SK-N-SH treated with all-trans-retinoic acid at 6 μM for 48 hours (cell line): ENCODE measurements at regions not wholly inside any gene's neighbourhood (a gene's known extent, or its start where the extent isn't known, plus 50 kb on each side); places are given as distances from the start of the nearest gene placed in this dataset.
"Not testable (repeated sequence)": the region's sequence is repeated elsewhere in the genome, so short reads cannot be mapped to it uniquely, and the experiment has no call there.

Source experiments
- ARNTL ChIP-seq: fragments of 450-650 bp; formaldehyde crosslinking; IDR thresholded peaks from 2 replicates; pipeline ENCODE4 v1.5.0; 2020; ENCODE audit warnings: low read depth, mild to moderate bottlenecking, moderate library complexity, borderline replicate concordance
- CREB5 ChIP-seq: fragments of 250-450 bp; sonication (Bioruptor Pico); IDR thresholded peaks from 2 replicates; pipeline ENCODE4 v1.5.1; 2020; ENCODE audit warnings: low read depth, mild to moderate bottlenecking, moderate library complexity
- GLIS3 ChIP-seq: fragments of 250-450 bp; sonication (Bioruptor Pico); IDR thresholded peaks from 2 replicates; pipeline ENCODE4 v1.5.0; 2020; ENCODE audit warnings: mild to moderate bottlenecking, moderate library complexity
- ISL1 ChIP-seq: fragments of 250-450 bp; sonication (Bioruptor Pico); IDR thresholded peaks from 2 replicates; pipeline ENCODE4 v2.1.2; 2022; ENCODE audit warnings: mild to moderate bottlenecking, moderate library complexity
- PATZ1 ChIP-seq: fragments of 250-450 bp; sonication (Bioruptor Pico); IDR thresholded peaks from 2 replicates; pipeline ENCODE4 v1.8.0; 2020; ENCODE audit warnings: mild to moderate bottlenecking, moderate library complexity, borderline replicate concordance
- POU6F1 ChIP-seq: fragments of 250-450 bp; sonication (Bioruptor Pico); IDR thresholded peaks from 2 replicates; pipeline ENCODE4 v1.8.0; 2021; ENCODE audit warnings: low read depth, mild to moderate bottlenecking, moderate library complexity, borderline replicate concordance
- PPARA ChIP-seq: fragments of 250-450 bp; sonication (Bioruptor Pico); IDR thresholded peaks from 2 replicates; pipeline ENCODE4 v1.5.0; 2020; ENCODE audit warnings: mild to moderate bottlenecking, borderline replicate concordance
- RARB ChIP-seq: fragments of 250-450 bp; sonication (Bioruptor Pico); IDR thresholded peaks from 2 replicates; pipeline ENCODE4 v1.8.0; 2021; ENCODE audit warnings: mild to moderate bottlenecking, moderate library complexity
- ZC3H10 ChIP-seq: fragments of 250-450 bp; sonication (Bioruptor Pico); IDR thresholded peaks from 2 replicates; pipeline ENCODE4 v1.5.1; 2021; ENCODE audit warnings: mild to moderate bottlenecking, moderate library complexity
- ZFP3 ChIP-seq: fragments of 250-450 bp; sonication (Bioruptor Pico); IDR thresholded peaks from 2 replicates; pipeline ENCODE4 v1.5.0; 2020; ENCODE audit warnings: mild to moderate bottlenecking, moderate library complexity
- ZNF70 ChIP-seq: fragments of 450-650 bp; formaldehyde crosslinking; IDR thresholded peaks from 2 replicates; pipeline ENCODE4 v1.5.0; 2020; ENCODE audit warnings: mild to moderate bottlenecking, moderate library complexity
- ZNF8 ChIP-seq: fragments of 450-650 bp; formaldehyde crosslinking; IDR thresholded peaks from 2 replicates; pipeline ENCODE4 v1.5.0; 2020; ENCODE audit warnings: mild to moderate bottlenecking, moderate library complexity

- TF ChIP-seq PATZ1 (CRISPR knock-in tag); PPARA; GLIS3 (CRISPR knock-in tag); ARNTL (CRISPR knock-in tag); CREB5 (CRISPR knock-in tag); ZNF70 (CRISPR knock-in tag); POU6F1 (CRISPR knock-in tag); RARB (CRISPR knock-in tag); ZNF8 (CRISPR knock-in tag); ZFP3; ISL1 (CRISPR knock-in tag); ZC3H10: not testable (repeated sequence)
Measured at GRCh38 chr3:110331562-110331961, 740.1 kb upstream of the NECTIN3 start.
